Uterus (tissue), 2 donors: ENCODE measurements at regions not wholly inside any gene's neighbourhood (a gene's known extent, or its start where the extent isn't known, plus 50 kb on each side); places are given as distances from the start of the nearest gene placed in this dataset.

Experiments
- CTCF ChIP-seq, 4 experiments: fragments of 200-600 bp in 2 of 4; fragments of 450-650 bp in 2 of 4; sonication (generic) in 2 of 4; IDR thresholded peaks; one replicate each; pipeline ENCODE4 v1.5.1; 2016 to 2019; ENCODE audit warnings: antibody characterized with exemption in 4 of 4, mild to moderate bottlenecking in 2 of 4, moderate library complexity in 1 of 4
- POLR2A ChIP-seq, 2 donors: fragments of 450-650 bp; IDR thresholded peaks; one replicate each; pipeline ENCODE4 v1.6.1; 2016; ENCODE audit warnings: antibody characterized with exemption in 2 of 2, mild to moderate bottlenecking in 1 of 2, moderate library complexity in 1 of 2

GRCh38 chr7:49703881-49704280 lies 69.6 kb upstream of the VWC2 start:
- TF ChIP-seq CTCF (IDR thresholded peaks at IDR 0.05) = no peak
- no peak for TF ChIP-seq POLR2A (IDR thresholded peaks at IDR 0.05)
